H9 (cell line): ENCODE measurements at regions not wholly inside any gene's neighbourhood (a gene's known extent, or its start where the extent isn't known, plus 50 kb on each side); places are given as distances from the start of the nearest gene placed in this dataset.

ENCODE experiments used
- DNase-seq: peaks from one replicate; pipeline ENCODE4 v3.0.0-alpha.2; 2017
- H2AFZ ChIP-seq: one replicate; pipeline ENCODE4 v1.6.1; 2013; ENCODE audit warnings: mild to moderate bottlenecking, low read length, control low read depth, moderate library complexity
- H2AK5ac ChIP-seq: 2 replicates; pipeline ENCODE4 v1.6.1; 2013; ENCODE audit warnings: low read length, control low read depth, mixed read lengths; ENCODE audit not compliant: insufficient read length
- H2BK120ac ChIP-seq: one replicate; pipeline ENCODE4 v1.6.1; 2013; ENCODE audit warnings: low read depth, mild to moderate bottlenecking, low read length, control low read depth, inconsistent platforms; ENCODE audit not compliant: poor library complexity, severe bottlenecking
- H2BK12ac ChIP-seq: 2 replicates; pipeline ENCODE4 v1.6.1; 2013; ENCODE audit warnings: low read length, control low read depth, mixed read lengths, low read depth; ENCODE audit not compliant: insufficient read length
- H2BK15ac ChIP-seq: 2 replicates; pipeline ENCODE4 v1.6.1; 2013; ENCODE audit warnings: low read depth, low read length, control low read depth
- H2BK20ac ChIP-seq: one replicate; pipeline ENCODE4 v1.6.1; 2013; ENCODE audit warnings: low read depth, mild to moderate bottlenecking, low read length, control low read depth, inconsistent platforms; ENCODE audit not compliant: poor library complexity, severe bottlenecking
- H2BK5ac ChIP-seq: 2 replicates; pipeline ENCODE4 v1.6.1; 2013; ENCODE audit warnings: low read length, control low read depth, mixed read lengths; ENCODE audit not compliant: insufficient read length
- H3K14ac ChIP-seq: 2 replicates; pipeline ENCODE4 v1.6.1; 2013; ENCODE audit warnings: low read length, control low read depth; ENCODE audit not compliant: insufficient read depth
- H3K18ac ChIP-seq: 2 replicates; pipeline ENCODE4 v1.6.1; 2013; ENCODE audit warnings: low read depth, mild to moderate bottlenecking, mixed read lengths, low read length, control low read depth; ENCODE audit not compliant: insufficient read length
- H3K23ac ChIP-seq: 2 replicates; pipeline ENCODE4 v1.6.1; 2013; ENCODE audit warnings: low read length, control low read depth, mixed read lengths, low read depth; ENCODE audit not compliant: insufficient read length
- H3K23me2 ChIP-seq: 2 replicates; pipeline ENCODE4 v1.6.1; 2013; ENCODE audit warnings: low read depth, mild to moderate bottlenecking, mixed read lengths, low read length, control low read depth; ENCODE audit not compliant: insufficient read length, poor library complexity, severe bottlenecking
- H3K27ac ChIP-seq: 2 replicates; pipeline ENCODE4 v1.5.1; 2013; ENCODE audit warnings: low read length, control low read depth, mixed read lengths, low read depth; ENCODE audit not compliant: insufficient read length
- H3K27me3 ChIP-seq: 2 replicates; pipeline ENCODE4 v1.6.1; 2013; ENCODE audit warnings: low read length, control low read depth, inconsistent platforms; ENCODE audit not compliant: insufficient read depth
- H3K4ac ChIP-seq: 2 replicates; pipeline ENCODE4 v1.6.1; 2013; ENCODE audit warnings: low read depth, mild to moderate bottlenecking, control low read depth, inconsistent platforms, low read length, moderate library complexity
- H3K4me1 ChIP-seq: 2 replicates; pipeline ENCODE4 v1.6.1; 2013; ENCODE audit warnings: low read length, control low read depth, inconsistent platforms; ENCODE audit not compliant: insufficient read depth
- H3K4me2 ChIP-seq: 2 replicates; pipeline ENCODE4 v1.6.1; 2013; ENCODE audit warnings: low read length, control low read depth, mixed read lengths; ENCODE audit not compliant: insufficient read length, insufficient read depth
- H3K56ac ChIP-seq: 2 replicates; pipeline ENCODE4 v1.6.1; 2013; ENCODE audit warnings: low read depth, mild to moderate bottlenecking, mixed read lengths, low read length, control low read depth; ENCODE audit not compliant: insufficient read length
- H3K79me1 ChIP-seq: 2 replicates; pipeline ENCODE4 v1.6.1; 2013; ENCODE audit warnings: low read depth, mild to moderate bottlenecking, moderate library complexity, low read length, control low read depth, inconsistent platforms; ENCODE audit not compliant: insufficient read depth, poor library complexity, severe bottlenecking
- H3K79me2 ChIP-seq: 2 replicates; pipeline ENCODE4 v1.6.1; 2013; ENCODE audit warnings: low read length, control low read depth, inconsistent platforms; ENCODE audit not compliant: insufficient read depth
- H3K9ac ChIP-seq: 2 replicates; pipeline ENCODE4 v1.6.1; 2013; ENCODE audit warnings: low read length, control low read depth, mixed read lengths; ENCODE audit not compliant: insufficient read length; ENCODE audit errors: extremely low read depth
- H3K9me3 ChIP-seq: one replicate; pipeline ENCODE4 v1.6.1; 2013; ENCODE audit warnings: low read depth, low read length, inconsistent platforms; ENCODE audit not compliant: control insufficient read depth
- H3T11ph ChIP-seq: one replicate; pipeline ENCODE4 v1.6.1; 2013; ENCODE audit warnings: mild to moderate bottlenecking, low read length, control low read depth, inconsistent platforms
- H4K20me1 ChIP-seq: one replicate; pipeline ENCODE4 v1.6.1; 2013; ENCODE audit not compliant: control insufficient read depth, insufficient read length, insufficient read depth
- H4K5ac ChIP-seq: 2 replicates; pipeline ENCODE4 v1.6.1; 2013; ENCODE audit warnings: low read depth, mild to moderate bottlenecking, mixed read lengths, low read length, control low read depth; ENCODE audit not compliant: insufficient read length
- H4K8ac ChIP-seq: replicated peaks from 2 replicates; pipeline ENCODE4 v1.6.1; 2013; ENCODE audit warnings: low read length, control low read depth, mixed read lengths, low read depth; ENCODE audit not compliant: insufficient read length
- H4K91ac ChIP-seq: 2 replicates; pipeline ENCODE4 v1.6.1; 2013; ENCODE audit warnings: low read depth, mild to moderate bottlenecking, moderate library complexity, mixed read lengths, low read length, control low read depth; ENCODE audit not compliant: insufficient read length
- H3K27ac Mint-ChIP-seq, 3 experiments: 2 replicates in 2 of 3; 3 replicates in 1 of 3; pipeline ENCODE4 v1.8.0; 2020 to 2021; ENCODE audit warnings: mixed read lengths in 3 of 3, mild to moderate bottlenecking in 1 of 3, moderate library complexity in 1 of 3
- H3K27me3 Mint-ChIP-seq: 2 replicates; pipeline ENCODE4 v1.8.0; 2021; ENCODE audit warnings: low read depth, mild to moderate bottlenecking, moderate library complexity, mixed read lengths
- H3K36me3 Mint-ChIP-seq, 3 experiments: 2 replicates in 2 of 3; 3 replicates in 1 of 3; pipeline ENCODE4 v1.8.0; 2020 to 2021; ENCODE audit warnings: low read depth in 3 of 3, mixed read lengths in 3 of 3; ENCODE audit not compliant: insufficient read depth in 1 of 3
- H3K4me1 Mint-ChIP-seq, 2 experiments: 2 replicates each; pipeline ENCODE4 v1.8.0; 2020; ENCODE audit warnings: mixed read lengths in 2 of 2
- H3K4me3 Mint-ChIP-seq, 2 experiments: 2 replicates in 1 of 2; 3 replicates in 1 of 2; pipeline ENCODE4 v1.8.0; 2020 to 2021; ENCODE audit warnings: mild to moderate bottlenecking in 2 of 2, mixed read lengths in 2 of 2, moderate library complexity in 1 of 2
- H3K9me3 Mint-ChIP-seq, 2 experiments: 2 replicates in 1 of 2; 3 replicates in 1 of 2; pipeline ENCODE4 v1.8.0; 2020; ENCODE audit warnings: mild to moderate bottlenecking in 2 of 2, mixed read lengths in 2 of 2, moderate library complexity in 1 of 2
- WGBS: extraction: QIAGEN DNeasy Blood & Tissue Kit; methylation state at CpG from one replicate; pipeline ENCODE4 v1.1.7; 2013; ENCODE audit warnings: missing lambda C conversion rate, low lambda C conversion rate, mixed read lengths; ENCODE audit not compliant: insufficient read length; ENCODE audit errors: extremely low coverage; 5-methylcytosine and 5-hydroxymethylcytosine counted together
- TF ChIP-seq, protein P1 (sequence below): fragments of 200-600 bp; sonication (generic); conservative IDR thresholded peaks from 3 replicates; pipeline ENCODE4 v1.8.0; 2021; ENCODE audit warnings: antibody characterized with exemption, mild to moderate bottlenecking

DNA sequence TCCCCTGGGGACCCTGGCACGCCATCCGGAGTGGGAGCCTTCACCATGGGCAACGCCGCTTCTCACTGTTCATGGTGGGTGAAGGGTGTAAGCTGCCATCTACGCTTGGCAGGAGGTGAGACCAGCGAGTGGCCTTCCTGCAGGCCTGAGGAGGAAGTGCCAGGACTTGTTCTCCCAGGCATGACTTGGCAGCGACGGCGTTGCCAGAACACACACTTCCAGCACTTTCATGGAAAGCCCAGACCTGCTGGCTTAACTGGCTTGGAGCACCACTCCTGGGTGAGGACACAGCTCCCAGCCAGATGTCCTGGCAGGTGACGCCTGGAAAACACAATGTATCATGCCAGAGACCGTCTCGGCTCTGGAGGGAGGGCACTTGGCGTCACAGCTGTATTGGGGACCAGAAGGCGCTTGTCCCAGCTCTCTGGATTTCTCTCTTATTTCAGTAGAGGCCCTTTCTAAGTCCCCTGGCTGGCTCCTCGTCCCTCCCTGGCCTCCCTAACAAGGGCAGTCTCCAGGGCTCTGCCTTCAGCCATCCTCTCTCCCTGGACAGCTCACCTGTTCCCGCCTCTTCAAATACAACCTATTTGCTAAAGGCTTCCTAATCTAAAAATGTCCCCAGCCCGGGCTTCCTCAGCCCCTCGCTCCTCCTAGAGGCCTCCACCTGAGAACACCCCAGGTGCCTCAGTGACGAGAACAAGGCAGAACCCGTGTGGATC is 188.3 kb downstream of the OLFM1 start:
- WGBS, result no CpG with 5 or more reads among the region's 20 CpGs
- H3K23ac ChIP-seq, result no peak overlapping the region

More for the DNA sequence above, 188.3 kb downstream of the OLFM1 start:
- Histone ChIP-seq H3K56ac (no peak overlapping the region), H2AFZ (no peak overlapping the region), H3K4ac (no peak overlapping the region), H3K14ac (no peak overlapping the region), H2BK5ac (no peak overlapping the region), H4K8ac (no peak overlapping the region), H3T11ph (no peak overlapping the region), H3K27ac (no peak overlapping the region), H3K9me3 (no peaks in the 10 kb centered on the region), H2BK20ac (no peak overlapping the region), H3K23me2 (no peaks in the 10 kb centered on the region), H3K9ac (no peak overlapping the region), H3K79me1 (no peaks in the 10 kb centered on the region), H2BK15ac (no peak overlapping the region), H3K4me2 (no peak overlapping the region), H3K18ac (no peak overlapping the region), H2BK120ac (no peak overlapping the region), H4K20me1 (no peaks in the 10 kb centered on the region), H4K91ac (no peak overlapping the region), H4K5ac (no peak overlapping the region), H2BK12ac (no peak overlapping the region), H2AK5ac (no peak overlapping the region), H3K27me3 (no peaks in the 10 kb centered on the region), H3K4me1 (no peaks in the 10 kb centered on the region), H3K79me2 (no peaks in the 10 kb centered on the region)
- peaks cover 3% of the 10 kb centered on the region for H3K27me3 Mint-ChIP-seq
- no peak overlapping the region for H3K4me3 Mint-ChIP-seq
- 0 out of 5 replicates have a peak, but pooled peaks cover 0 to 2% of the 10 kb centered on the region in 2 experiments for H3K9me3 Mint-ChIP-seq
- DNase-seq, result no peak
- TF ChIP-seq, protein P1, sequence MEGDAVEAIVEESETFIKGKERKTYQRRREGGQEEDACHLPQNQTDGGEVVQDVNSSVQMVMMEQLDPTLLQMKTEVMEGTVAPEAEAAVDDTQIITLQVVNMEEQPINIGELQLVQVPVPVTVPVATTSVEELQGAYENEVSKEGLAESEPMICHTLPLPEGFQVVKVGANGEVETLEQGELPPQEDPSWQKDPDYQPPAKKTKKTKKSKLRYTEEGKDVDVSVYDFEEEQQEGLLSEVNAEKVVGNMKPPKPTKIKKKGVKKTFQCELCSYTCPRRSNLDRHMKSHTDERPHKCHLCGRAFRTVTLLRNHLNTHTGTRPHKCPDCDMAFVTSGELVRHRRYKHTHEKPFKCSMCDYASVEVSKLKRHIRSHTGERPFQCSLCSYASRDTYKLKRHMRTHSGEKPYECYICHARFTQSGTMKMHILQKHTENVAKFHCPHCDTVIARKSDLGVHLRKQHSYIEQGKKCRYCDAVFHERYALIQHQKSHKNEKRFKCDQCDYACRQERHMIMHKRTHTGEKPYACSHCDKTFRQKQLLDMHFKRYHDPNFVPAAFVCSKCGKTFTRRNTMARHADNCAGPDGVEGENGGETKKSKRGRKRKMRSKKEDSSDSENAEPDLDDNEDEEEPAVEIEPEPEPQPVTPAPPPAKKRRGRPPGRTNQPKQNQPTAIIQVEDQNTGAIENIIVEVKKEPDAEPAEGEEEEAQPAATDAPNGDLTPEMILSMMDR, result no peak
- no peaks in the 10 kb centered on the region; a peak in 1 of 7 replicates for H3K36me3 Mint-ChIP-seq
- H3K4me1 Mint-ChIP-seq, result peaks cover 5 to 8% of the 10 kb centered on the region in 2 experiments; a peak in 3 of 4 replicates
- peak overlapping the region in 2 of 3 experiments; percentile 44; a peak in 2 of 7 replicates for H3K27ac Mint-ChIP-seq
